ENCODE measurements at regions not wholly inside any gene's neighbourhood (a gene's known extent, or its start where the extent isn't known, plus 50 kb on each side); places are given as distances from the start of the nearest gene placed in this dataset.
A peak's percentile ranks its signal among the peaks of the same experiment; 100 is the strongest.

DNA sequence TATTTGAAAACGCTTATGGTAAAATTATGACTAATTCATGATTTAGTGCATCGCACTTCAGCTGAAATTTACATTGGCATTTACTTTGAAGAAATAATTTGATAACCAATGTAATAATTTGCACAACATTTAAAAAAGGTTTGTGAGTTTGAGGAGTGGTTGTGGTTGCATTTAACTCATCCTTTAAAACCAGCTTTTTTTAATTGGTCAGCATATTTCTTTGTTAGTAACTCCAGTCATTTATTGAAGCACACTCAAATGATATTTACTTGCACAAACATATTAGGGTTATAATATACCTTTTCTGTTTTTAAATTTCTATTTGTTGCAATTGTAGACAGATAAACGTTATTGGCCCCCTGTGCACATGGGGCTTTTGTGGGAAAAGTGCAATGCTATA lies 78.1 kb upstream of the AHI1 start:
- no peak for DNase-seq (ENCODE audit: low read depth)
- TF ChIP-seq, protein P1, sequence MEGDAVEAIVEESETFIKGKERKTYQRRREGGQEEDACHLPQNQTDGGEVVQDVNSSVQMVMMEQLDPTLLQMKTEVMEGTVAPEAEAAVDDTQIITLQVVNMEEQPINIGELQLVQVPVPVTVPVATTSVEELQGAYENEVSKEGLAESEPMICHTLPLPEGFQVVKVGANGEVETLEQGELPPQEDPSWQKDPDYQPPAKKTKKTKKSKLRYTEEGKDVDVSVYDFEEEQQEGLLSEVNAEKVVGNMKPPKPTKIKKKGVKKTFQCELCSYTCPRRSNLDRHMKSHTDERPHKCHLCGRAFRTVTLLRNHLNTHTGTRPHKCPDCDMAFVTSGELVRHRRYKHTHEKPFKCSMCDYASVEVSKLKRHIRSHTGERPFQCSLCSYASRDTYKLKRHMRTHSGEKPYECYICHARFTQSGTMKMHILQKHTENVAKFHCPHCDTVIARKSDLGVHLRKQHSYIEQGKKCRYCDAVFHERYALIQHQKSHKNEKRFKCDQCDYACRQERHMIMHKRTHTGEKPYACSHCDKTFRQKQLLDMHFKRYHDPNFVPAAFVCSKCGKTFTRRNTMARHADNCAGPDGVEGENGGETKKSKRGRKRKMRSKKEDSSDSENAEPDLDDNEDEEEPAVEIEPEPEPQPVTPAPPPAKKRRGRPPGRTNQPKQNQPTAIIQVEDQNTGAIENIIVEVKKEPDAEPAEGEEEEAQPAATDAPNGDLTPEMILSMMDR (IDR thresholded peaks at IDR 0.05; ENCODE audit: insufficient read depth, low read length) = no peak
- H3K4me3 ChIP-seq (ENCODE audit: low read depth, low read length) = no peak overlapping the region

DNA sequence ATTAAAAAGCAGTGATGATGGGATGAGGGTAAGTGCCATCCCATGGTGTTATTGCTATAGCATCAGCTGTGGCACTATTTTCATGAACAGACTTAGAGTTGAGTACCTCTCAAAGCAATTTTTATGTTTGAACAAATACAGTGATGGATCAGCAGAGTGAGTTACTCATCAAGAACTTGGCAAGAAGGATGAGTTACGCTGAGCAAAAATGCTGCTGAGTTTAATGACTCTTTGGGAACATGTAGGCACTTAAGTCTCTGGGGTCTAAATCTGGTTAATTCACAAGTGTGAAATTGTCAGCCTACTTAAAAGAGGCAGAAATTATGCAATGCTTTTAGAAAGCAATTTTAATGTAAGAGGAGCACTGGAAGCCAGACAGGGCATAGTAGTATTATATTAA lies 78.5 kb upstream of the AHI1 start:
- H3K4me3 ChIP-seq (ENCODE audit: low read depth, low read length) = no peak overlapping the region
- TF ChIP-seq, protein P1 (IDR thresholded peaks at IDR 0.05; ENCODE audit: insufficient read depth, low read length) = no peak
- peak; percentile 78 for DNase-seq (ENCODE audit: low read depth)

DNA sequence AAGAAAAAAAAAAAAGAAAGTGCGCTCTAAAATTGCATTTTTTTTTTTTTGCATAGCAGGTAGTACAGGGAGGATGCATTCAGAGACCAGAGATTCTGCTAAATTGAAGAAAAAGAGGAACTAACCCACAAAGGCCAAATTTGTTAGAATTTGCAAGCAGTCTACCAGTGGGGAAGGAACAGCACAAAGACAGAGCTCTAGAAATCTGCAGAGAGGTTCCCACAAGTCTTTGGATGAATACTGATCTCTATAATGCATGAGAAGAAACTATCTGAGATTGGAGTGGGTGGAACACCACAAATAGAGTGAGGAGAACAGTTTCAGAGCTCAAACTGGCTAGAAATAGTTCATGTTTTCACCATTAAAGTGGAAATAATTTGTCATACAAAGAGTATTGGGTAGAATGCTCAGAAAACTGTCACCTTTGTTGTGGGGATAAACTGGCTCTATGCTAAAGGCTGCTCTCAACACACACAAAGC lies 79.6 kb upstream of the AHI1 start:
- no peak for DNase-seq (ENCODE audit: low read depth)
- H3K4me3 ChIP-seq (ENCODE audit: low read depth, low read length) = no peak overlapping the region
- TF ChIP-seq, protein P1 (IDR thresholded peaks at IDR 0.05; ENCODE audit: insufficient read depth, low read length) = no peak

DNA sequence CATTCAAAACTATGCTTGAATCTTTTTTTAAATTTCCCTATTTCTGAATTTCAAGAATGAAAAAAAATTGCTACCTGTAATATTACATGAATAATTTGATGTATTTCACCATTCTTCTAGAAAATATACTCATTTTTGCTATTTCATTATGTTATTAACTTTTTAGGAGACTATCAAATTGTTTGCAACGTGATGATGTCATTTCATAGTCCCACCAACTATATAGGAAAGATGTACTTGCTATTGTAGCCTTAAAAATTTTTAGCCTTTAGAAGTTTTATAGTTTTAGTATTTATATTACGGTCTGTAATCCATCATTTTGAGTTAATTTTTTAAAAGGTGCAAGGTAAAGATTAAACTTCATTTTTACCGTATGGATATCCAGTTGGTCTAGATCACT lies 81.4 kb upstream of the AHI1 start:
- DNase-seq (ENCODE audit: low read depth) = no peak
- TF ChIP-seq, protein P1 (IDR thresholded peaks at IDR 0.05; ENCODE audit: insufficient read depth, low read length) = no peak
- no peak overlapping the region for H3K4me3 ChIP-seq (ENCODE audit: low read depth, low read length)

DNA sequence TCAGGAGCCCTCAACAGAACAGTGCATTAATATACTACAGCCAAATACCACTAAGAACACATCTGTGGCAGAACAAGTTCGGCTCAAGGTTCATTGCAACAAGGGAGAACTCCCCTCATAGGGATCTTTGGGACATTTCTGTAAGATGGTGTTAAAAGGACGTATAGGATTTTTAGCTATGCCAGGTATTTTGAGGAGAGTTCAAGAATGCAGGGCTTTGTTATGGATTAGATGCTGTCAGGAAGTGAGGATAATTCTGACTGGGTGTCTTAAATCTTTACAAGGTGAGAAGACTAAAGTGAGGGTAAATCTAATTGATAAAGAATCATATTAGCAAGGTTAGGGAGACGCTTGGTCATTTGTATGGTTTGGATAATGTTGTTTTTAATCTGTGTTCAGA lies 83.7 kb upstream of the AHI1 start:
- no peak for DNase-seq (ENCODE audit: low read depth)
- TF ChIP-seq, protein P1 (IDR thresholded peaks at IDR 0.05; ENCODE audit: insufficient read depth, low read length) = no peak
- H3K4me3 ChIP-seq (ENCODE audit: low read depth, low read length) = no peak overlapping the region

DNA sequence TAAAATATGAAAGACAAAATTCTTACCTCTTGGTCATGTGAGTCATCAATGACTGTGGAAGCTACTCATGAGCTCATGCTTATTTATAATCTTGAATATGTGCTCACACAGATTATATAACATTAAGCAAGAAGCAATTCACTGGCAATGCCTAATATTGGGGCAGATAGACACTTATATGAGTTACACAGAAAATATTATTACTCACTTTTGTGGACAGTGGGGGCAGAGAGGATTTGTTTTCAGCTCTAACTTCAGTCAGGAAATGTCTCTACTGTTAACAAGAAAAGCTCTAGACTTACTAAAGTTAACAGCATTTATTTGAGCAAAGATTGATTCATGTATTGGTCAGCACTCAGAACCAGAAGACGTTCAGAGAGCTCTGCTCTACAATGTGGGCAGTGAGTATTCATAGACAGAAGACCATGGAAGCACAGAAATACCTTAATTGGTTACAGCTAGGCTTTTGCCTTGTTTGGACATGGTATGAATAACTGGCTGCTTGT lies 85.8 kb upstream of the AHI1 start:
- H3K4me3 ChIP-seq (ENCODE audit: low read depth, low read length) = no peak overlapping the region
- DNase-seq (ENCODE audit: low read depth) = peak; percentile 57
- TF ChIP-seq, protein P1 (IDR thresholded peaks at IDR 0.05; ENCODE audit: insufficient read depth, low read length) = no peak

DNA sequence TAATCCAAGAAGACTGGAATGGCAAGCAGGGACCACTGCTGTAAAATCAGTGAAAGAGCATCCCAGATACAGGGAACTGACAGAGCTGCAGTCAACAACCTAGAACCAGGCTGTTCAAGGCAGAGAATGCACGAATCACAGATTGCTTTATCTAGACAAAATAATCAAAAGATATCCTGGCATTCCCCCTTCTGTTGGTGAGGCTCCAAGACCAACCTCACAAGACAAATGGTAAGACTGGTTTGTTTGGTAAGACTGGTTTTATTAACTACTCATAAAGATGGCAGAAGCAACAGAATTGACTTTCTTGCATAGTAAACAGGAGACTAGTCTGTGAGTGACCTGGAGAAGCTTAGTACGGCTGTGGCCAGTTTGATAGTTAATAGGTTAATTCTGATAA lies 88.8 kb upstream of the AHI1 start:
- peak; percentile 39 for DNase-seq (ENCODE audit: low read depth)
- TF ChIP-seq, protein P1 (IDR thresholded peaks at IDR 0.05; ENCODE audit: insufficient read depth, low read length) = no peak
- no peak overlapping the region for H3K4me3 ChIP-seq (ENCODE audit: low read depth, low read length)
